ENCODE measurements at regions not wholly inside any gene's neighbourhood (a gene's known extent, or its start where the extent isn't known, plus 50 kb on each side); places are given as distances from the start of the nearest gene placed in this dataset.

DNA sequence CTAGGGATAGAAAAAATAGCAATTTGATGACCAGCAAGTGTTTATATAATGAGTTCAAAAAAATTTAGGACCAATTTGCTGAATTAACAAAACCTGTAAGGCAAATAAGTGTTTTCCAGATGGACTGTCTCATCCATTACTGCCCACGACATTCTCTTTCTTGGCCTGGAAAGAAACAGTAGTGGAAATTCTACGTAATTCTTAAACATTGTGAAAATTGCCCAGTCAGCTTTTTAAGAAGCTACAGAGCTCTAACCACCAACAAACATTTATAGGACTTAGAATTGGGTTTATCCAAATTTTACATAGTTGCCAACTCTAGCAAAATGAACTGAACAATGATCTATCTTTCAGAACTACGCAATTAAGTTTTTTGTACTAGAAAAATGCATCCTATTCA is 227.7 kb upstream of the PEX5L start:
- TF ChIP-seq, protein P1, sequence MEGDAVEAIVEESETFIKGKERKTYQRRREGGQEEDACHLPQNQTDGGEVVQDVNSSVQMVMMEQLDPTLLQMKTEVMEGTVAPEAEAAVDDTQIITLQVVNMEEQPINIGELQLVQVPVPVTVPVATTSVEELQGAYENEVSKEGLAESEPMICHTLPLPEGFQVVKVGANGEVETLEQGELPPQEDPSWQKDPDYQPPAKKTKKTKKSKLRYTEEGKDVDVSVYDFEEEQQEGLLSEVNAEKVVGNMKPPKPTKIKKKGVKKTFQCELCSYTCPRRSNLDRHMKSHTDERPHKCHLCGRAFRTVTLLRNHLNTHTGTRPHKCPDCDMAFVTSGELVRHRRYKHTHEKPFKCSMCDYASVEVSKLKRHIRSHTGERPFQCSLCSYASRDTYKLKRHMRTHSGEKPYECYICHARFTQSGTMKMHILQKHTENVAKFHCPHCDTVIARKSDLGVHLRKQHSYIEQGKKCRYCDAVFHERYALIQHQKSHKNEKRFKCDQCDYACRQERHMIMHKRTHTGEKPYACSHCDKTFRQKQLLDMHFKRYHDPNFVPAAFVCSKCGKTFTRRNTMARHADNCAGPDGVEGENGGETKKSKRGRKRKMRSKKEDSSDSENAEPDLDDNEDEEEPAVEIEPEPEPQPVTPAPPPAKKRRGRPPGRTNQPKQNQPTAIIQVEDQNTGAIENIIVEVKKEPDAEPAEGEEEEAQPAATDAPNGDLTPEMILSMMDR (conservative IDR thresholded peaks at IDR 0.05; ENCODE audit: low read depth, low read length), result no peak
- TF ChIP-seq EZH2 (IDR thresholded peaks at IDR 0.05; ENCODE audit: borderline replicate concordance, low read depth, low read length, poor library complexity, severe bottlenecking), result no peak
